HG02943 (cell line): ENCODE measurements at regions not wholly inside any gene's neighbourhood (a gene's known extent, or its start where the extent isn't known, plus 50 kb on each side); places are given as distances from the start of the nearest gene placed in this dataset.

Experiments
- ATAC-seq: cut with Tn5 transposase; IDR thresholded peaks from one replicate; pipeline ENCODE4 v1.9.1; 2021; ENCODE audit warnings: mild to moderate bottlenecking, low read depth, moderate library complexity; ENCODE audit not compliant: unreplicated experiment

GRCh38 chr13:77480066-77480465, 55.4 kb upstream of the SCEL start:
- ATAC-seq, result no peak

DNA sequence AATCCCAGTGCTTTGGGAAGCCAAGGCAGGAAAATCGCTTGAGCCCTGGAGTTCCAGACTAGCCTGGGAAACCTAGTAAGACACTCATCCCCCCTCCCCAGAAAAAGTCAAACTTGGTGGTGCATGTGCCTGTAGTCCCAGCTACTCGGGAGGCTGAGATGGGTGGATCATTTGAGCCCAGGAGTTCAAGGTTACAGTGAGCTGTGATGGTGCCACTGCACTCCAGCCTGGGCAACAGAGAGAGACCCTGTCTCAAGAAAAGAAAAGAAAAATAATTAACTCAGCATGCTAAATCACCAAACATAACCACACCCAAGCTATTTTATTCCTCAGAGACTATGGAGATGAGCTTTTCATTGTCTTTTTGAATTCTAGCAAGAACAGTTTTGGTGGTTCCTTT, 56.2 kb upstream of the SCEL start:
- no peak for ATAC-seq

DNA sequence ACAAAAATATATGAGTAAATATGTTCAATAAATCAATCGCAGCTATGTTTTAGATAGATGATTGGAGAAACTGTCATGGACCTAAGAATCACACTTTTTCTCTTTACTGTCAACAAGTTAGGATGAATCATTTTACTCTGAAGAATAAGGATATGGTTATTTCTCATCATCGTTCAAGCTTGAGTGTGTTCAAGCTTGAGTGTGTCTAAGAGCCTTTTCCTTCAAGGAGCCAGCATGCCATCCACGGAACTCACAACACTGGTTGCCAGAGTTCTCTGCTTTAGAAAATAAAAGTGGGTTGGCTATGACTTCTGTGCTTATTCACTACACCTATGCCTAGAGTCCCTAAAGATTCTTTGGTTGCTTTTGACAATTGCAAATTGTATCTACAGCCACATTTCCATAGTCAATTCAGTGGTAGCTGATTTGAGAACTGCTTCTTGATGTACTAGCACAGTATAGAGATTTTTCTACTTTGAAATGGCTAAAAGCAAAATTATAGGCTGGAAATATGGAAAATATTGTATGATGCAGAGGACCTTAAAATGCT, 58.1 kb upstream of the SCEL start:
- no peak for ATAC-seq

GRCh38 chr13:77476456-77476855, 59.0 kb upstream of the SCEL start:
- ATAC-seq, result no peak

GRCh38 chr13:77475345-77476084, 60.0 kb upstream of the SCEL start:
- no peak for ATAC-seq

GRCh38 chr13:77470986-77471385, 64.5 kb upstream of the SCEL start:
- ATAC-seq, result no peak

DNA sequence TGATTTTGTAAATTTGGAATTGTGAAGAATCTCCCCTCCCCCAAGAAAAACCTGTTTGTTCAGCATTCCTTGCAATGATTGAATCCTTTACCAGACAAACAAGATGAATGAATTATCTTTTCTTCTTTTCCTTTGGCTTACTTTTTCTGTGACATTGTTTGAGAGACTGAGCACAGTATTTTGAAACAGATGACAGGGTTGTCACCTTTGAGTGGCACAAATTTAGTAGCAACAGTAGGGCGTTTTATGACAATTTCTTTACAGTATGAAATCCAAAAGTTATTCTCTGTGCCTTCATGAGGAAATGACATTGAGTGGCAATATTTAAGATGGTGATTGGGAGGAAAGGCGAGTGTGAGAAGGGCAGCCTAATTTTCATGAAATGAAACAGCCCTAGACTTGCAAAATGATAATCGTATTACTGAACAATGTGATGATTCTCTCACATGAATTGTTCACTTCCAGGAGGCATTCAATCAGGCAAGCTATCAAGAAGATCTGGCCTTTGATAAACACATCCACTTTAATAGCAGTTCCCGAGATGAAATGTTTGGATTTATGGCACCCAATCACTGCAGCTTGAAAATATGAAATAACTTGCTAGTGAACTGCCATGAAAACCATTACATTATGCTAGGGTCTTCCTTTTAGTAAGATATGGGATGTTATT, 68.6 kb upstream of the SCEL start:
- no peak for ATAC-seq

- ATAC-seq, result no peak
Observed at GRCh38 chr13:77465603-77466195, 69.8 kb upstream of the SCEL start.

- peak; percentile 81 for ATAC-seq
Observed at GRCh38 chr13:77460195-77460594, 75.3 kb upstream of the SCEL start.

DNA sequence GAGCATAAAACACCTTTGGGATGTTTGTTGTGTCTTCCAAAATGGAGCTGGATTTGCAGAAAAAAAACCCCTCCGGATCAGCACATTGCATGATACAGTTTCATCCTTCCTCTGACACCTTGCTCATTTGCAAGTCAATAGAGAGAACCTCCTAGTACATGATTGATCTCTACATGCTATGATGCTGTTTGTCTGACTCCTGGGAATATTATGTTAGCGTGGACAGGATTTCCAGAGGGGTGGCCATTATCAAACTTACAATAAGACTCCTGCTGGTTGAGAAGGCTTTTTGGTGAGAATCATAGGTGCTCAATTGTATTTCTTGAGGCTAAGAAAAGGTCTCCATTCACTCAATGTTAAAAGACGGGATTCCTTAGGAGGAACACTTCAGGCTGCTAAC, 75.9 kb upstream of the SCEL start:
- no peak for ATAC-seq

DNA sequence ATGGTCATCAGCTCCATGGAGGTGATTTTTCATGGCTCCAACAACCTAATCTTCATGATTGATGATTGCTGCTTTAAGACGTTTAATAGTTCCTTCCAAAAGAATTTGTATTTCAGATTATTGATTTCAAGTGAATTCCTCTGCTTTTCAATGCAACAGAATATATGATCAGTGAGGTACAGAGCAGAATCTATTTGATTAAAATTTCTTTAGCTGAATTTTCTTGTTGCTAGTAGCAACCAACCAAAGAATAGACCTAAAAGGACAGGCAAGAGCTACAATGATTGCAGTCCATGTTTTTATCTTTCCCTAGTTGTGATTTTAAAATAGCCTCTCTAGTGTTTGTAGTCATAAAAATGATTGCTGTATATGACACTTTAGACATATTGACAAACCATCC, 76.8 kb upstream of the SCEL start:
- ATAC-seq, result no peak

- no peak for ATAC-seq
Observed at GRCh38 chr13:77457966-77458365, 77.5 kb upstream of the SCEL start.

DNA sequence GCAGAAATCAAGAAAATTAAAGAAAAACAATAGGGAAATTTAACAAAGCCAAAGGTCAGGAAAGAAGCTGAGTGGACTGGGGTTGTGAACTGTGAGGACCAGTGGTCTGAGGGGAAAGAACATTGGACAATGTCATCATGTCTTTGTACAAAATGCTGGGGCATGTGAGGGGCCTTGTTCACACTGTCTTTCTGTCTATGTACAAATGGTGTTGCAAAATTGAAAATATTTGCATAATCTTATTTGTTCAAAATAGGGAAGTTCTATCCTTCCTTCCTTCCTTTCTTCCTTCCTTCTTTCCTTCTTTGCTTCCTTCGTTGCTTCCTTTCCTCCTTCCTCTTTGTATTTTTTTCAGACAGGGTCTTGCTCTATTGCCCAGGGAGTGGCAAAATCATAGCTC, 79.2 kb upstream of the SCEL start:
- no peak for ATAC-seq

DNA sequence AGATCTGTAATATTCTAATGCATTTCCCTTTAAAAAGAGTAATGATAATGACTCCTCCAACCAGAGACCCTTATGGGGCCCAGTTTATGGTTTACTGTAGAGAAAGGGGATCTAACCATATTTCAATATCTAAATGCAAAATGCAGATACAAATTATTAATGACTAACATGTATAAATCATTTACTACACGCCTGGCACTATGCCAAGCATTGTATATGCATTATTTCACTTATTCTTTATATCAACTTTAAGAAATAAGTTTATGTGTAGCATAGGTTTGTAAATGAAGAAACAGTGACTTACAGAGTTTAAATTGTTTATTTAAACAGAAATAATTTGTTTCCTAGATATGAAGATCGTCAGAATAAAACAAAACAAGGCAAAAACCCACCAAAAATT, 86.2 kb upstream of the SCEL start:
- no peak for ATAC-seq

- no peak for ATAC-seq
Observed at GRCh38 chr13:77448689-77449088, 86.8 kb upstream of the SCEL start.

DNA sequence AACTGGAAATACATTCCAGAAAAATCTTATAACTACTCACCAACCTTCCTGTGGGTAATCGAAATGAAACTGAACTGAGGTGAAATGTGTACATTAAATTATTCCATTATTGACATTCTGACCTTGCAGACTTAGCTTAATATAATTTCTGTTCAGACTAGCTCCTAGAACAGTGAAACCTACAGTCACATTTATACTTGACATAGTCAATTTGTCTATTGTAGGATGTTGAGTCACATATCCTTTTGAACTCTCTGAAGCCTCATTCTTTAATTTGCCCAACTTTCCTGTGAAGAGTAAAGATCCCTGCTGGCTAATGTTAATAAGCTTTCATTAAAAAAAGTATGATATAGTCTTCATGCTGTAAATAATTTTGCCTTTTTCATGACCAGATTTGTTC, 92.0 kb upstream of the SCEL start:
- no peak for ATAC-seq

- no peak for ATAC-seq
Observed at GRCh38 chr13:77437267-77437666, 98.2 kb upstream of the SCEL start.

DNA sequence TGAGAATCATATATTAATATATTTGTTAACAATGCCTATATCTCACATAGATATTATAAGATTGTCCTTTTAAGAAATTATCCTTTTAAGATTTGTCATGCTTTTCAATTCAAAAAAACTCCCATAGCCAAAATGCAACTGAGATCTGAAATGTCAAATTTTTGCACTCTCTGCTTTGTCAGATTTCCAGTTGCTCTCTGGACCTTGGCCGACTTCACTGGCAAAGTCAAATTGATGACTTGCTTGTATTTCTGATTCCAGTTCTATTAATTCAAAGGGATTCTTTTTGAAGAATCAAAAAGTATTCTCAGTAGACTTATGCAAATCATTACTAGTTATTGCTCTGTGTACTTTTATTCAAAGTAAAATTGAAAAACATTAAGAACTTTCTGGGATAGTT, 101.2 kb upstream of the SCEL start:
- no peak for ATAC-seq

GRCh38 chr13:77431449-77431848, 104.1 kb upstream of the SCEL start:
- ATAC-seq, result no peak

GRCh38 chr13:77430377-77430951, 103.6 kb upstream of the MYCBP2 start:
- ATAC-seq, result no peak
